ENCODE measurements at regions not wholly inside any gene's neighbourhood (a gene's known extent, or its start where the extent isn't known, plus 50 kb on each side); places are given as distances from the start of the nearest gene placed in this dataset.

GRCh38 chr11:104652996-104653395 is 245.3 kb downstream of the CASP12 start:
- DNase-seq, result no peak

GRCh38 chr11:104650234-104650633 is 248.0 kb downstream of the CASP12 start:
- DNase-seq, result no peak

GRCh38 chr11:104649002-104649401 is 249.3 kb downstream of the CASP12 start:
- no peak for DNase-seq

- no peak for DNase-seq
Measured at GRCh38 chr11:104645261-104646222, 252.7 kb downstream of the CASP12 start.

GRCh38 chr11:104637662-104638170 is 260.5 kb downstream of the CASP12 start:
- DNase-seq, result no peak

- no peak for DNase-seq
Measured at GRCh38 chr11:104633226-104633625, 265.0 kb downstream of the CASP12 start.

GRCh38 chr11:104630352-104630751 is 267.9 kb downstream of the CASP12 start:
- DNase-seq, result no peak

GRCh38 chr11:104625246-104625645 is 273.0 kb downstream of the CASP12 start:
- DNase-seq, result no peak

- no peak for DNase-seq
Measured at GRCh38 chr11:104624021-104624420, 274.2 kb downstream of the CASP12 start.

GRCh38 chr11:104623518-104623917 is 274.7 kb downstream of the CASP12 start:
- DNase-seq, result no peak

GRCh38 chr11:104620991-104621390 is 277.3 kb downstream of the CASP12 start:
- no peak for DNase-seq

- no peak for DNase-seq
Measured at GRCh38 chr11:104619751-104620150, 278.5 kb downstream of the CASP12 start.

GRCh38 chr11:104618954-104619353 is 279.3 kb downstream of the CASP12 start:
- no peak for DNase-seq

- DNase-seq, result no peak
Measured at GRCh38 chr11:104614961-104615360, 283.3 kb downstream of the CASP12 start.

GRCh38 chr11:104614117-104614680 is 284.1 kb downstream of the CASP12 start:
- DNase-seq, result no peak

- DNase-seq, result no peak
Measured at GRCh38 chr11:104610635-104611034, 287.6 kb downstream of the CASP12 start.

GRCh38 chr11:104609311-104610085 is 288.8 kb downstream of the CASP12 start:
- DNase-seq, result peak; percentile 82

GRCh38 chr11:104602643-104603042 is 295.6 kb downstream of the CASP12 start:
- DNase-seq, result no peak

GRCh38 chr11:104594228-104594958 is 303.9 kb downstream of the CASP12 start:
- DNase-seq, result no peak

- DNase-seq, result no peak
Measured at GRCh38 chr11:104588970-104589369, 309.3 kb downstream of the CASP12 start.

- DNase-seq, result no peak
Measured at GRCh38 chr11:104588446-104588845, 309.8 kb downstream of the CASP12 start.

- DNase-seq, result no peak
Measured at GRCh38 chr11:104584823-104585222, 313.4 kb downstream of the CASP12 start.

- no peak for DNase-seq
Measured at GRCh38 chr11:104583857-104584256, 314.4 kb downstream of the CASP12 start.

All from GF-D8 (cell line).